HCT116 (cell line): ENCODE measurements at regions not wholly inside any gene's neighbourhood (a gene's known extent, or its start where the extent isn't known, plus 50 kb on each side); places are given as distances from the start of the nearest gene placed in this dataset.

Experiments
- ATAC-seq: fragments of 200-7000 bp; cut with Tn5 transposase; 2 replicates; pipeline ENCODE4 v1.9.1; 2020; ENCODE audit warnings: mild to moderate bottlenecking, moderate library complexity
- BruUV-seq: library from RNA; stranded (reverse); fragments of 400-500 nt; replicated peaks from 2 replicates; lab custom pipeline; 2021; lab: Mats Ljungman, UMichigan
- CTCF ChIA-PET: fragments of 300-600 bp; sonication (Branson Sonifier 250); formaldehyde crosslinking; loops from one replicate; lab custom pipeline; 2021; ENCODE audit warnings: antibody characterized with exemption; lab: Charles Lee
- POLR2A ChIA-PET: fragments of 300-600, 350-600 bp; sonication (Branson Sonifier 250); formaldehyde crosslinking; loops from one replicate; lab custom pipeline; 2021; ENCODE audit warnings: antibody characterized with exemption; lab: Charles Lee
- RAD21 ChIA-PET, 2 experiments: fragments of 300-600 bp; sonication (Branson Sonifier 250); formaldehyde crosslinking; loops; one replicate each; lab custom pipeline; 2023; ENCODE audit warnings: low total read pairs in 2 of 2; ENCODE audit not compliant: uncharacterized antibody in 2 of 2, unreplicated experiment in 2 of 2, low non-redundant PET in 1 of 2; lab: Charles Lee
- DNase-seq: peaks from one replicate; pipeline ENCODE4 v3.0.0-alpha.2; 2010; ENCODE audit warnings: low read depth, low spot score
- H2AFZ ChIP-seq: fragments of 200-600 bp; shearing (Covaris generic), sonication (generic); 2 replicates; pipeline ENCODE4 v1.6.1; 2017; ENCODE audit warnings: low read depth, mixed run types, mixed read lengths, antibody characterized with exemption, low read length; ENCODE audit not compliant: poor library complexity, severe bottlenecking
- H3K27ac ChIP-seq: 2 replicates; pipeline ENCODE4 v1.5.1; 2012; ENCODE audit warnings: low read depth, low read length
- H3K27me3 ChIP-seq: fragments of 200-600 bp; sonication (generic); 2 replicates; pipeline ENCODE4 v1.6.1; 2016; ENCODE audit warnings: mixed run types, low read length, mixed read lengths; ENCODE audit not compliant: insufficient read depth
- H3K36me3 ChIP-seq, 2 experiments: fragments of 200-500 bp in 1 of 2; fragments of 200-600 bp in 1 of 2; sonication (Bioruptor generic) in 1 of 2; sonication (generic) in 1 of 2; 2 replicates each; pipeline versions ENCODE4 v1.5.1 to v1.6.1; 2014 to 2016; ENCODE audit warnings: low read length in 2 of 2, inconsistent platforms in 1 of 2, mixed read lengths in 1 of 2, mixed run types in 1 of 2; ENCODE audit not compliant: insufficient read depth in 2 of 2, control insufficient read depth in 1 of 2
- H3K4me1 ChIP-seq, 2 experiments: fragments of 200-600 bp in 1 of 2; sonication (generic) in 1 of 2; 2 replicates each; pipeline versions ENCODE4 v1.5.1 to v1.6.1; 2012 to 2017; ENCODE audit warnings: low read length in 2 of 2, inconsistent platforms in 1 of 2, mild to moderate bottlenecking in 1 of 2, mixed read lengths in 1 of 2, mixed run types in 1 of 2, moderate library complexity in 1 of 2; ENCODE audit not compliant: insufficient read depth in 2 of 2, control insufficient read depth in 1 of 2
- H3K4me2 ChIP-seq: fragments of 200-600 bp; sonication (generic); 2 replicates; pipeline ENCODE4 v1.6.1; 2017; ENCODE audit warnings: mixed run types, low read length, mixed read lengths
- H3K4me3 ChIP-seq, 2 experiments: fragments of 200-600 bp in 1 of 2; sonication (generic) in 1 of 2; replicated peaks in 1 of 2; 2 replicates each; pipeline ENCODE4 v1.5.1; 2011 to 2016; ENCODE audit warnings: low read length in 2 of 2, control low read depth in 1 of 2, low read depth in 1 of 2, mild to moderate bottlenecking in 1 of 2, mixed read lengths in 1 of 2, mixed run types in 1 of 2
- H3K79me2 ChIP-seq: fragments of 200-600 bp; sonication (generic); 2 replicates; pipeline ENCODE4 v1.6.1; 2017; ENCODE audit warnings: mild to moderate bottlenecking, mixed run types, low read length, moderate library complexity, mixed read lengths; ENCODE audit not compliant: insufficient read depth
- H3K9ac ChIP-seq: fragments of 200-600 bp; sonication (generic); 2 replicates; pipeline ENCODE4 v1.6.1; 2016; ENCODE audit warnings: low read length, mixed read lengths
- H3K9me2 ChIP-seq: fragments of 200-600 bp; sonication (generic), shearing (Covaris generic); 2 replicates; pipeline ENCODE4 v1.6.1; 2017; ENCODE audit warnings: mixed run types, mild to moderate bottlenecking, moderate library complexity; ENCODE audit not compliant: insufficient read depth
- H3K9me3 ChIP-seq, 2 experiments: fragments of 200-500 bp in 1 of 2; fragments of 200-600 bp in 1 of 2; sonication (Bioruptor generic) in 1 of 2; sonication (generic) in 1 of 2; 2 replicates each; pipeline ENCODE4 v1.6.1; 2014 to 2017; ENCODE audit warnings: low read length in 2 of 2, mixed read lengths in 2 of 2, inconsistent platforms in 1 of 2, low read depth in 1 of 2, mild to moderate bottlenecking in 1 of 2, mixed run types in 1 of 2, moderate library complexity in 1 of 2; ENCODE audit not compliant: control insufficient read depth in 1 of 2, insufficient read depth in 1 of 2
- H4K20me1 ChIP-seq: fragments of 200-600 bp; sonication (generic), shearing (Covaris generic); 2 replicates; pipeline ENCODE4 v1.6.1; 2017; ENCODE audit warnings: mixed run types, mild to moderate bottlenecking, moderate library complexity; ENCODE audit not compliant: insufficient read depth
- RAD21 ChIP-seq: IDR thresholded peaks from 2 replicates; pipeline ENCODE4 v1.6.1; 2012; ENCODE audit warnings: low read depth, mild to moderate bottlenecking
- SRF ChIP-seq: IDR thresholded peaks from 2 replicates; pipeline ENCODE4 v1.6.1; 2012; ENCODE audit warnings: low read depth
- YY1 ChIP-seq: IDR thresholded peaks from 2 replicates; pipeline ENCODE4 v1.6.1; 2011; ENCODE audit warnings: low read length, low read depth, moderate library complexity, mild to moderate bottlenecking; ENCODE audit not compliant: insufficient replicate concordance; ENCODE audit errors: extremely low read depth
- intact Hi-C: fragments of 100-400 bp; cut with micrococcal nuclease; formaldehyde crosslinking; loops from 2 replicates; pipeline ENCODE4 v1.10.0; 2022
- TF ChIP-seq, protein P1 (sequence below), 3 experiments: fragments of 200-600 bp in 1 of 3; sonication (generic) in 1 of 3; IDR thresholded peaks in 2 of 3; conservative IDR thresholded peaks in 1 of 3; 2 replicates each; pipeline ENCODE4 v1.5.1; 2012 to 2017; ENCODE audit warnings: low read depth in 2 of 3, low read length in 2 of 3, antibody characterized with exemption in 1 of 3, borderline replicate concordance in 1 of 3, control low read depth in 1 of 3, mild to moderate bottlenecking in 1 of 3, mixed read lengths in 1 of 3, mixed run types in 1 of 3, moderate library complexity in 1 of 3; ENCODE audit not compliant: insufficient read depth in 1 of 3
- TF ChIP-seq, protein P2 (sequence below): IDR thresholded peaks from 2 replicates; pipeline ENCODE4 v1.6.1; 2012; ENCODE audit warnings: low read depth

DNA sequence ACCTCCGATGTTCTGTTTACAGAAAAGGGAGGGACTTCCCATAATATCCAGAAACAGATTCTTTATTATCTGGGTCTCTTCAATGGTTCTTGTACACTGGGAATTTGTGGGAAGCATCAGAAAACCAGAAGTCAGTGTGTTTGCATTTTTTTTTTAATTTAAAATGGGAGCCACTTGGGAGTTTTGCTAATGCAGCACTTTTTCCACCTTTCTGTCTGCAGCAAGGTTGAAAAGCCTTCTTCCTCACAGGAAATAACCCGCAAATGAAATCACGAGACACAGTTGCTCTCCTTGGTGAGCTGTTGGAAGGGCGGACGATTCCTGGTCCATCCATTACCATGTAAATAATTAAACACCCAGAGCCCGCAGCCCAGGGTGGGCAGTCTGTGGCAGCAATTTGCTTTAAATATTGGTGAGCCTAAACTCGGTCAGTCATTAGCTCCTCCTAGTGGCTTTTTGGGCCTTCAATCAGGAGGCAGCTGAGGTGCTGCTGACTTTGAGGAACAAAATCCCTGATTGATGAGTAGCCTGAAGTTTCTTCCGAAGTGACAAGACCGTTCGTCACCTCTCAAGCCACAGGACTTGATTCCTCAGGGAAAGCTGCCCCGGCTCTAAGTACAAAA is 471.5 kb downstream of the EPHA4 start:
- RAD21 ChIA-PET: no interaction called here
- Histone ChIP-seq H3K4me2 (no peak overlapping the region), H3K27me3 (peaks cover 3% of the 10 kb centered on the region; the same call in 1 of the 2 replicates), H3K9me2 (no peaks in the 10 kb centered on the region), H3K27ac (no peak overlapping the region), H3K79me2 (no peaks in the 10 kb centered on the region), H2AFZ (no peak overlapping the region), H4K20me1 (no peaks in the 10 kb centered on the region), H3K36me3 (no peaks in the 10 kb centered on the region), H3K4me3 (no peak overlapping the region), H3K4me1 (no peaks in the 10 kb centered on the region), H3K9ac (no peak overlapping the region), H3K9me3 (no peaks in the 10 kb centered on the region)
- TF ChIP-seq RAD21 (peak; percentile 67), SRF (no peak), YY1 (no peak)
- TF ChIP-seq, protein P1, sequence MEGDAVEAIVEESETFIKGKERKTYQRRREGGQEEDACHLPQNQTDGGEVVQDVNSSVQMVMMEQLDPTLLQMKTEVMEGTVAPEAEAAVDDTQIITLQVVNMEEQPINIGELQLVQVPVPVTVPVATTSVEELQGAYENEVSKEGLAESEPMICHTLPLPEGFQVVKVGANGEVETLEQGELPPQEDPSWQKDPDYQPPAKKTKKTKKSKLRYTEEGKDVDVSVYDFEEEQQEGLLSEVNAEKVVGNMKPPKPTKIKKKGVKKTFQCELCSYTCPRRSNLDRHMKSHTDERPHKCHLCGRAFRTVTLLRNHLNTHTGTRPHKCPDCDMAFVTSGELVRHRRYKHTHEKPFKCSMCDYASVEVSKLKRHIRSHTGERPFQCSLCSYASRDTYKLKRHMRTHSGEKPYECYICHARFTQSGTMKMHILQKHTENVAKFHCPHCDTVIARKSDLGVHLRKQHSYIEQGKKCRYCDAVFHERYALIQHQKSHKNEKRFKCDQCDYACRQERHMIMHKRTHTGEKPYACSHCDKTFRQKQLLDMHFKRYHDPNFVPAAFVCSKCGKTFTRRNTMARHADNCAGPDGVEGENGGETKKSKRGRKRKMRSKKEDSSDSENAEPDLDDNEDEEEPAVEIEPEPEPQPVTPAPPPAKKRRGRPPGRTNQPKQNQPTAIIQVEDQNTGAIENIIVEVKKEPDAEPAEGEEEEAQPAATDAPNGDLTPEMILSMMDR (IDR thresholded peaks at IDR 0.05 in 2 of 3, conservative IDR thresholded peaks at IDR 0.05 in 1 of 3; ENCODE audit: borderline replicate concordance in 1 of 3, insufficient read depth in 1 of 3, low read depth in 2 of 3, low read length in 2 of 3): peak; percentile 39 to 47 (median 43); a peak in 5 of 6 replicates
- TF ChIP-seq, protein P2, sequence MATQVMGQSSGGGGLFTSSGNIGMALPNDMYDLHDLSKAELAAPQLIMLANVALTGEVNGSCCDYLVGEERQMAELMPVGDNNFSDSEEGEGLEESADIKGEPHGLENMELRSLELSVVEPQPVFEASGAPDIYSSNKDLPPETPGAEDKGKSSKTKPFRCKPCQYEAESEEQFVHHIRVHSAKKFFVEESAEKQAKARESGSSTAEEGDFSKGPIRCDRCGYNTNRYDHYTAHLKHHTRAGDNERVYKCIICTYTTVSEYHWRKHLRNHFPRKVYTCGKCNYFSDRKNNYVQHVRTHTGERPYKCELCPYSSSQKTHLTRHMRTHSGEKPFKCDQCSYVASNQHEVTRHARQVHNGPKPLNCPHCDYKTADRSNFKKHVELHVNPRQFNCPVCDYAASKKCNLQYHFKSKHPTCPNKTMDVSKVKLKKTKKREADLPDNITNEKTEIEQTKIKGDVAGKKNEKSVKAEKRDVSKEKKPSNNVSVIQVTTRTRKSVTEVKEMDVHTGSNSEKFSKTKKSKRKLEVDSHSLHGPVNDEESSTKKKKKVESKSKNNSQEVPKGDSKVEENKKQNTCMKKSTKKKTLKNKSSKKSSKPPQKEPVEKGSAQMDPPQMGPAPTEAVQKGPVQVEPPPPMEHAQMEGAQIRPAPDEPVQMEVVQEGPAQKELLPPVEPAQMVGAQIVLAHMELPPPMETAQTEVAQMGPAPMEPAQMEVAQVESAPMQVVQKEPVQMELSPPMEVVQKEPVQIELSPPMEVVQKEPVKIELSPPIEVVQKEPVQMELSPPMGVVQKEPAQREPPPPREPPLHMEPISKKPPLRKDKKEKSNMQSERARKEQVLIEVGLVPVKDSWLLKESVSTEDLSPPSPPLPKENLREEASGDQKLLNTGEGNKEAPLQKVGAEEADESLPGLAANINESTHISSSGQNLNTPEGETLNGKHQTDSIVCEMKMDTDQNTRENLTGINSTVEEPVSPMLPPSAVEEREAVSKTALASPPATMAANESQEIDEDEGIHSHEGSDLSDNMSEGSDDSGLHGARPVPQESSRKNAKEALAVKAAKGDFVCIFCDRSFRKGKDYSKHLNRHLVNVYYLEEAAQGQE: no peak
- peak; percentile 81 for ATAC-seq
- POLR2A ChIA-PET: no interaction called here
- no TSS peak for BruUV-seq
- intact Hi-C loops: loop anchor here (1.0 kb wide), 1 partner anchor 413 kb away; no protein-coding TSS in a partner anchor
- DNase-seq: peak; percentile 3
- CTCF ChIA-PET: no interaction called here
